AML-193 (cell line): ENCODE measurements at regions not wholly inside any gene's neighbourhood (a gene's known extent, or its start where the extent isn't known, plus 50 kb on each side); places are given as distances from the start of the nearest gene placed in this dataset.

Source experiments
- DNase-seq, 2 experiments: peaks; one replicate each; lab custom pipeline; 2025; lab: John Stamatoyannopoulos, UW

- DNase-seq: no peak
Observed at GRCh38 chr5:58069846-58070245, 390.0 kb downstream of the PLK2 start.

- DNase-seq: no peak
Observed at GRCh38 chr5:58069016-58069705, 390.7 kb downstream of the PLK2 start.

- DNase-seq: no peak
Observed at GRCh38 chr5:58066557-58066956, 393.3 kb downstream of the PLK2 start.

- DNase-seq: no peak
Observed at GRCh38 chr5:58066076-58066475, 393.8 kb downstream of the PLK2 start.

- no peak for DNase-seq
Observed at GRCh38 chr5:58064801-58065200, 395.1 kb downstream of the PLK2 start.

GRCh38 chr5:58060996-58061395 lies 398.9 kb downstream of the PLK2 start:
- DNase-seq: no peak

GRCh38 chr5:58057324-58057723 lies 402.6 kb downstream of the PLK2 start:
- DNase-seq: no peak

GRCh38 chr5:58056546-58056945 lies 403.3 kb downstream of the PLK2 start:
- no peak for DNase-seq

GRCh38 chr5:58054018-58054417 lies 405.9 kb downstream of the PLK2 start:
- DNase-seq: no peak

- DNase-seq: no peak
Observed at GRCh38 chr5:58048954-58049353, 410.9 kb downstream of the PLK2 start.

- no peak for DNase-seq
Observed at GRCh38 chr5:58048185-58048925, 411.5 kb downstream of the PLK2 start.

- DNase-seq: no peak
Observed at GRCh38 chr5:58046371-58046770, 413.5 kb downstream of the PLK2 start.

GRCh38 chr5:58044166-58044565 lies 415.7 kb downstream of the PLK2 start:
- no peak for DNase-seq

GRCh38 chr5:58043032-58043945 lies 416.6 kb downstream of the PLK2 start:
- no peak for DNase-seq

GRCh38 chr5:58041884-58042283 lies 418.0 kb downstream of the PLK2 start:
- no peak for DNase-seq

- DNase-seq: no peak
Observed at GRCh38 chr5:58040846-58041245, 419.0 kb downstream of the PLK2 start.

- no peak for DNase-seq
Observed at GRCh38 chr5:58040044-58040443, 419.8 kb downstream of the PLK2 start.

- DNase-seq: no peak
Observed at GRCh38 chr5:58037899-58038298, 422.0 kb downstream of the PLK2 start.

- no peak for DNase-seq
Observed at GRCh38 chr5:58025809-58026208, 434.1 kb downstream of the PLK2 start.

GRCh38 chr5:58024151-58024550 lies 435.7 kb downstream of the PLK2 start:
- DNase-seq: no peak

- no peak for DNase-seq
Observed at GRCh38 chr5:58022055-58022454, 437.8 kb downstream of the PLK2 start.

GRCh38 chr5:58021466-58021865 lies 438.4 kb downstream of the PLK2 start:
- DNase-seq: no peak

GRCh38 chr5:58019614-58020013 lies 440.3 kb downstream of the PLK2 start:
- no peak for DNase-seq
